WTC11 (cell line): ENCODE measurements at regions not wholly inside any gene's neighbourhood (a gene's known extent, or its start where the extent isn't known, plus 50 kb on each side); places are given as distances from the start of the nearest gene placed in this dataset.

Experiments
- CTCF ChIP-seq: fragments of 200-600 bp; IDR thresholded peaks from 2 replicates; pipeline ENCODE4 v1.8.0; 2022; ENCODE audit warnings: antibody characterized with exemption
- USF2 ChIP-seq: sonication (generic); formaldehyde crosslinking; IDR thresholded peaks from 2 replicates; pipeline ENCODE4 v1.8.1; 2023; ENCODE audit warnings: mild to moderate bottlenecking, missing genetic modification reagents, moderate library complexity

GRCh38 chr4:111792632-111793031, 352.6 kb upstream of the FAM241A start:
- TF ChIP-seq USF2 (CRISPR knock-in tag) (no peak), CTCF (no peak)
